MCF 10A (cell line): ENCODE measurements at regions not wholly inside any gene's neighbourhood (a gene's known extent, or its start where the extent isn't known, plus 50 kb on each side); places are given as distances from the start of the nearest gene placed in this dataset.

Experiments
- BruUV-seq: library from RNA; stranded (reverse); fragments of 400-500 nt; replicated peaks from 2 replicates; lab custom pipeline; 2021; lab: Mats Ljungman, UMichigan
- CTCF ChIA-PET: fragments of 300-600 bp; sonication (Branson Sonifier 250); formaldehyde crosslinking; extraction: SDS; loops from one replicate; lab custom pipeline; 2021; ENCODE audit warnings: antibody characterized with exemption, inconsistent platforms; lab: Yijun Ruan, JAX
- POLR2A ChIA-PET: fragments of 300-600, 350-650 bp; sonication (Branson Sonifier 250); formaldehyde crosslinking; extraction: SDS; loops from one replicate; lab custom pipeline; 2020; ENCODE audit warnings: antibody characterized with exemption, inconsistent platforms; lab: Yijun Ruan, JAX
- DNase-seq: peaks from one replicate; pipeline ENCODE4 v3.0.0-alpha.2; 2018; ENCODE audit not compliant: unreplicated experiment
- H3K27ac Mint-ChIP-seq: one replicate; pipeline ENCODE4 v1.8.0; 2022; ENCODE audit warnings: mild to moderate bottlenecking, low read depth, mixed read lengths; ENCODE audit not compliant: unreplicated experiment
- H3K27me3 Mint-ChIP-seq: one replicate; pipeline ENCODE4 v1.8.0; 2022; ENCODE audit warnings: mixed read lengths; ENCODE audit not compliant: insufficient read depth, unreplicated experiment
- H3K36me3 Mint-ChIP-seq: one replicate; pipeline ENCODE4 v1.8.0; 2022; ENCODE audit warnings: mild to moderate bottlenecking, moderate library complexity, mixed read lengths; ENCODE audit not compliant: insufficient read depth, unreplicated experiment
- H3K4me1 Mint-ChIP-seq: one replicate; pipeline ENCODE4 v1.8.0; 2022; ENCODE audit warnings: mixed read lengths; ENCODE audit not compliant: insufficient read depth, unreplicated experiment
- H3K4me3 Mint-ChIP-seq: one replicate; pipeline ENCODE4 v1.8.0; 2022; ENCODE audit warnings: mild to moderate bottlenecking, moderate library complexity, mixed read lengths; ENCODE audit not compliant: unreplicated experiment
- H3K9me3 Mint-ChIP-seq: one replicate; pipeline ENCODE4 v1.8.0; 2022; ENCODE audit warnings: mixed read lengths; ENCODE audit not compliant: unreplicated experiment
- CTCF ChIP-seq: fragments of 200-600 bp; IDR thresholded peaks from one replicate; pipeline ENCODE4 v1.8.0; 2022; ENCODE audit warnings: antibody characterized with exemption, mild to moderate bottlenecking; ENCODE audit not compliant: unreplicated experiment
- intact Hi-C: fragments of 100-400 bp; cut with micrococcal nuclease; formaldehyde crosslinking; loops from 2 replicates; pipeline ENCODE4 v1.14.1; 2022

DNA sequence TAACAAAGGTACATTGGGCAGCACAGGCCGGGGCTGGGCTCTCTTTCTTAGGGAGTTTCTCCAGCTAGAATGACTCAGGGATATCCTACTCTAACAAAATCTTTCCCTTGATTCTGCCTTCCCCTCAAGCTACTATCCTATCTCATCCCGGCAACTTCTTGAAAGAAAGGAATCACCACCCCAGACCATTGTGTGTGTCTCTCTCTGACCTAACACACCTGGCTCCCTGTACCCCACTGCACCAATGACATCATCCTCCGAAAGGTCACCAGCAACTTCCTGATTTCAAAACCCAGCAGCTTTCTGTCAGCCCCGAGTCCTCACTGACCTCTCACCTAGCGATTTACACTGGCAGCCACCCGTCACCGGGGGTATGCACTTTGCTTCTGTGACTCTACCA, 72.1 kb upstream of the MAP4K4 start:
- H3K4me3 Mint-ChIP-seq, result no peak overlapping the region
- BruUV-seq, result no TSS peak
- CTCF ChIA-PET, result interaction anchor here (0.6 to 1.0 kb wide), 2 partner anchors 67 to 80 kb away, joined by 3 to 4 read pairs; no protein-coding TSS in a partner anchor
- no peaks in the 10 kb centered on the region for H3K27me3 Mint-ChIP-seq
- intact Hi-C loops, result no loop called here
- H3K27ac Mint-ChIP-seq, result peak overlapping the region; percentile 39
- peaks cover 12% of the 10 kb centered on the region for H3K36me3 Mint-ChIP-seq
- peak; percentile 46 for DNase-seq
- TF ChIP-seq CTCF, result no peak
- no peaks in the 10 kb centered on the region for H3K9me3 Mint-ChIP-seq
- POLR2A ChIA-PET, result interaction anchor here (1.2 kb wide), 1 partner anchor 201 kb away, joined by 5 read pairs; no protein-coding TSS in a partner anchor
- peaks cover 10% of the 10 kb centered on the region for H3K4me1 Mint-ChIP-seq

DNA sequence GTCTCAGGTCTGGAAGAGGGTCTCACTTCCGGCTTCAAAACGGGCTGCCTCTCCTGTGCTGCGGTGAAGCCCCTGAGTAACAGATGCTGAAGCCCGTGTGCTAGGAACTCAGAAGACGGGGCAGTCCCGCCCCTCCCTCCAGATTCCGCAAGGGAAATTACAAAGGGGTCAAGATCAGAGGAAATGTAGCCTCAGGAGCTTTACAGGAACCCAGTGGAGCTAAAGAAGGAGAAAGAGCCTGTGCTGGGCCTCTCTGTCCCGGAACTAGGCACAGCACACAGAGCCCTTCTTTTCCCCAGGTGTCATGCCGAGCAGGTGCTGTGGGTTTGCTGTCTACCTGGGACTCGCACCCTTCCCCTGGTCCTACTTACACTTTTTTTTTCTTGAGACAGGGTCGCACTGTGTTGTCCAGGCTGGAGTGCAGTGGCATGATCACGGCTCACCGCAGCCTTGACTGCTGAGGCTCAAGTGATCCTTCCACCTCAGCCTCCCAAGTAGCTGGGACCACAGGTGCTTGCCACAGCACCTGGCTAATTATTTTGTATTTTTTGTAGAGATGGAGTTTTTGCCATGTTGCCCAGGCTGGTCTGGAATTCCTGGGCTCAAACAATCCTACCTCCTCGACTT, 72.7 kb upstream of the MAP4K4 start:
- CTCF ChIA-PET, result interaction anchor here (0.6 kb wide), 1 partner anchor 81 kb away, joined by 4 read pairs; no protein-coding TSS in a partner anchor
- BruUV-seq, result no TSS peak
- intact Hi-C loops, result no loop called here
- no peak for DNase-seq
- Mint-ChIP-seq H3K4me3 (no peak overlapping the region), H3K4me1 (peaks cover 8% of the 10 kb centered on the region), H3K27ac (peak overlapping the region; percentile 39), H3K36me3 (peaks cover 12% of the 10 kb centered on the region), H3K27me3 (no peaks in the 10 kb centered on the region), H3K9me3 (no peaks in the 10 kb centered on the region)
- POLR2A ChIA-PET, result interaction anchor here (1.2 kb wide), 1 partner anchor 202 kb away, joined by 5 read pairs; no protein-coding TSS in a partner anchor
- TF ChIP-seq CTCF, result no peak

DNA sequence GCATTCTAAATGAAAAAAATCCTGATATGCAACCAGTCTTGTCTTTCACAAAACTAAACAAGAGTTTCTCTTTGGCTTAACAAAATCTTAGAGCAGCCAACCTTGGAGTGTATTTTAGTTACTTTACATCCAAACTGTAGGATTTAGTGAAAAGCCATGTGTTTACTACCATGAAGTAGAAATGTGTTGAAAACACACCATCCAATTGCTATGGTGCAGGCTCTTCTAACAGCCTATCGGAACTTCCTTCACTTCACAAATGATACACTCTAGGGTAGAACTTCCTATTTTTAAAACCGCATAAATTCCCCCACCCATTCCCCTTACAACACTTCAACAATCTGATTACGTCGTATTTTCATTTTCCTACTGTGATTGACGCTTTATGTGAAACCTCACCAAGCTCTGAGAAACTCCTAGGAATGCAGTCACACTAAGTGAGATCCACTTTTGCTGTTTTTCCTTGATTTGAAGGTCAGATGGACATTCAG, 74.4 kb upstream of the MAP4K4 start:
- Mint-ChIP-seq H3K4me1 (peaks cover 8% of the 10 kb centered on the region), H3K9me3 (no peaks in the 10 kb centered on the region), H3K4me3 (no peak overlapping the region), H3K27ac (no peak overlapping the region), H3K36me3 (peaks cover 12% of the 10 kb centered on the region), H3K27me3 (no peaks in the 10 kb centered on the region)
- intact Hi-C loops, result no loop called here
- no peak for DNase-seq
- ChIA-PET POLR2A (no interaction called here), CTCF (no interaction called here)
- no peak for TF ChIP-seq CTCF
- no TSS peak for BruUV-seq

DNA sequence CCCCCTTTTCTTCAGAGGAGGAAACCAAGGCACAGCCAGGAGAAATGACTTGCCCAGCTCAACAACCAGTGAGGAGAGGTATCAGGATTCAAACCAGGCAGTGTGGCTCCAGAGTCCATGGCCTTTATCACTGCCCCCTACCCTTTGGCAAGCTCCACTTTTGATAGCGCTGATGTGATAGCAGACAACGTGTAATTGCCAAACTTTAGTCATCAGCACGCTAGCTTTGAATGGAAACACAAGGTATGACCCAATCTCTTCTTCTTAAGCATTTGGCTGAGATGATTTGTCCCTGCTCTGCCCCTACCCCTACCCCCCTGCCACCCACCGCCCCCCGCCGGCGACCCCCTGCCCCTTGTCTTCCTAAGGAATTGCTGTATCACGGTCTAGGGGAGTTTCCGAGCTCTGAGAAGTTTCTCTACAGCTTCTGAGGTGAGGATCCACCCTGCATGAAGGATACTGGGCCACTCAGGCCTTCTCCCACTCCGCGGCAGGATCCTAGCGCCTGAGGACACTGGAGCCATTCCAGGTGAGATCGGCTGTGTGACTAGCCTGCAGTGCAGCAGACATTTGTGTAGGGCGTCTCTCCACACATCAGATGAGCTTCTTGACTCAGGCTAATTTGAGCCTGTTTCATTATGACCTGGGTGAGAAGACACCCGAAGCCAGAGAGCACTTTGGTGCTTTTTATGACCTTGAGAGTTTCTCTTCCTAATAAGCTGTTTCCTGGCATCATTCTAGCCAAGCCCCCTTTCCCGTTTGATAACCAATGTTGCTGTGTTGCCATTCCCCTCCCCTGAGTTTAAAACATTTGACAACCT, 75.1 kb upstream of the MAP4K4 start:
- Mint-ChIP-seq H3K36me3 (peaks cover 12% of the 10 kb centered on the region), H3K4me1 (peaks cover 9% of the 10 kb centered on the region), H3K9me3 (no peaks in the 10 kb centered on the region), H3K27ac (no peak overlapping the region), H3K27me3 (no peaks in the 10 kb centered on the region), H3K4me3 (no peak overlapping the region)
- POLR2A ChIA-PET, result interaction anchor here (0.6 to 0.9 kb wide), 2 partner anchors 15 to 47 kb away, joined by 3 read pairs; no protein-coding TSS in a partner anchor
- DNase-seq, result no peak
- intact Hi-C loops, result no loop called here
- CTCF ChIA-PET, result interaction anchor here (0.8 kb wide), 1 partner anchor 50 kb away, joined by 3 read pairs; no protein-coding TSS in a partner anchor
- TF ChIP-seq CTCF, result no peak
- no TSS peak for BruUV-seq
